ENCODE measurements at regions not wholly inside any gene's neighbourhood (a gene's known extent, or its start where the extent isn't known, plus 50 kb on each side); places are given as distances from the start of the nearest gene placed in this dataset.

DNA sequence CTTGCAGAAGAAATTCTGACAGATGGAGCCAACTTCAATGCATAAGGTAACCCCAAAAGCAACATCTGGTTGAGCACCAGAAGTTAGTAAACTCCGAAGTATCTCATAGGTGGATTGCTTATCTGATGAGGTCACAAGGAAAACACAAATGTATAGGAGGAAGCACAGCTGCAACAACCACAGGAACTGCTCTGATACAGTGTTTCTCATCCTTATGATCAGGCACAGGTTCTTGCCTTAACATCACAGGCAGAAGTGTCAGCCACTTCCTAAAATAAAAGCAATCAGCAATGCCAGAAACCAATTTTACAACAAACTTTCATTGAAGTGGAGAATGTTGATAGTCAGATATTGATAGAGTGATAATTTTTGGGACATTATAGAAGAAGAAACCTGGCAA, 530.3 kb upstream of the FAT3 start:
- ATAC-seq = no peak
- WGBS, 2 donors = 48 to 71% methylated on average over 1 of the region's 1 CpG
- no peak overlapping the region for H3K4me3 ChIP-seq

DNA sequence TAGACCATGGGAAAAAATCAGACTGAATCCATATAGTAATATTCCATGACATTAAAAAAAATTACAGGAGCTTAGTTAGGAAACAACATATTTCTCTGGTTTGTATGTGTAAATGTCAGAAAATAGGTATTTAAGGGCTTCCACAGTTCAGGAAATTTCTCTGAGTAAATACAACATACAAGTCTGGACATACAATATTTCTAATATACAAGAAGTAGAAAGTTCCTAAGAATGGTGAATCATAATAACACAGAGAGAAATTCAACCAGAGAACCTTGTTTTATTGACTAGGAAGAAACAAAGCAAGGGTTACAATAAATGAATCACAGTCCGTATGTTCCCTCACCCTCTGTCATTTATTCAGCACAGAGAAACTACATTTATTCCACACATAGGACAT, 532.7 kb upstream of the FAT3 start:
- Histone ChIP-seq H3K36me3 (replicated peaks in 1 of 2; ENCODE audit: insufficient read depth in 1 of 2, low read depth in 2 of 2) (no peaks in the 10 kb centered on the region), H3K4me1 (no peaks in the 10 kb centered on the region), H3K9me3 (no peaks in the 10 kb centered on the region), H3K4me3 (no peak overlapping the region), H3K27me3 (no peaks in the 10 kb centered on the region), H3K27ac (no peak overlapping the region)
- no peak for ATAC-seq
- no peak for DNase-seq
- 69 to 77% methylated on average over 1 of the region's 1 CpG for WGBS, 2 donors
- no peak for TF ChIP-seq POLR2A (IDR thresholded peaks at IDR 0.05)
- intact Hi-C loops (cut with DNase I) = no loop called here

More for the DNA sequence above, 530.3 kb upstream of the FAT3 start:
- Histone ChIP-seq H3K4me1 (no peaks in the 10 kb centered on the region), H3K27ac (no peak overlapping the region), H3K9me3 (no peaks in the 10 kb centered on the region), H3K36me3 (replicated peaks in 1 of 2; ENCODE audit: insufficient read depth in 1 of 2, low read depth in 2 of 2) (no peaks in the 10 kb centered on the region), H3K27me3 (no peaks in the 10 kb centered on the region)
- TF ChIP-seq, protein P1, sequence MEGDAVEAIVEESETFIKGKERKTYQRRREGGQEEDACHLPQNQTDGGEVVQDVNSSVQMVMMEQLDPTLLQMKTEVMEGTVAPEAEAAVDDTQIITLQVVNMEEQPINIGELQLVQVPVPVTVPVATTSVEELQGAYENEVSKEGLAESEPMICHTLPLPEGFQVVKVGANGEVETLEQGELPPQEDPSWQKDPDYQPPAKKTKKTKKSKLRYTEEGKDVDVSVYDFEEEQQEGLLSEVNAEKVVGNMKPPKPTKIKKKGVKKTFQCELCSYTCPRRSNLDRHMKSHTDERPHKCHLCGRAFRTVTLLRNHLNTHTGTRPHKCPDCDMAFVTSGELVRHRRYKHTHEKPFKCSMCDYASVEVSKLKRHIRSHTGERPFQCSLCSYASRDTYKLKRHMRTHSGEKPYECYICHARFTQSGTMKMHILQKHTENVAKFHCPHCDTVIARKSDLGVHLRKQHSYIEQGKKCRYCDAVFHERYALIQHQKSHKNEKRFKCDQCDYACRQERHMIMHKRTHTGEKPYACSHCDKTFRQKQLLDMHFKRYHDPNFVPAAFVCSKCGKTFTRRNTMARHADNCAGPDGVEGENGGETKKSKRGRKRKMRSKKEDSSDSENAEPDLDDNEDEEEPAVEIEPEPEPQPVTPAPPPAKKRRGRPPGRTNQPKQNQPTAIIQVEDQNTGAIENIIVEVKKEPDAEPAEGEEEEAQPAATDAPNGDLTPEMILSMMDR (IDR thresholded peaks at IDR 0.05) = no peak
- no peak for TF ChIP-seq POLR2A (IDR thresholded peaks at IDR 0.05)
- DNase-seq = no peak
- intact Hi-C loops (cut with DNase I) = no loop called here

DNA sequence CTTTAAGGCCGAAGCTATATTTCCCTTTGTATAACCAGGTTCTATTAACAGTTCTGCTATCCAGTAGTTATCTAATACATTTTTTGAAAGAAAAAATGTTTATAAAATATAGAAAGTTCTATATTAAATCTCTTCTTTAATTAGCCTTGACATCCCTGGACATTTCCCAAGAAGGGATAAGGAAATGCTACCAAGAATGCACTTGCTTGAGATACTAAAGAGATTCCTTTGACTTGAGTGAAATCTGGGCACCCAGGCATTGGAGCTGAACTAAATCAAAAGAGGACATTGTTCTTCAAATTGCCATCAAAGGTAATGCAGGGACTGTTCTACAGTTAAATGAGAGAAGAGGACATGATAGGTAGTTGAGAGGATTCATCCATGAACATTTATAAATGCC, 535.9 kb upstream of the FAT3 start:
- Histone ChIP-seq H3K4me3 (no peak overlapping the region), H3K27ac (no peak overlapping the region), H3K4me1 (no peaks in the 10 kb centered on the region), H3K27me3 (no peaks in the 10 kb centered on the region), H3K9me3 (no peaks in the 10 kb centered on the region), H3K36me3 (replicated peaks in 1 of 2; ENCODE audit: insufficient read depth in 1 of 2, low read depth in 2 of 2) (no peaks in the 10 kb centered on the region)
- DNase-seq (no peak), ATAC-seq (no peak)
- no peak for TF ChIP-seq POLR2A (IDR thresholded peaks at IDR 0.05)
- TF ChIP-seq, protein P1 (IDR thresholded peaks at IDR 0.05) = no peak
- 71 to 78% methylated on average over 1 of the region's 1 CpG for WGBS, 2 donors
- intact Hi-C loops (cut with DNase I) = no loop called here

DNA sequence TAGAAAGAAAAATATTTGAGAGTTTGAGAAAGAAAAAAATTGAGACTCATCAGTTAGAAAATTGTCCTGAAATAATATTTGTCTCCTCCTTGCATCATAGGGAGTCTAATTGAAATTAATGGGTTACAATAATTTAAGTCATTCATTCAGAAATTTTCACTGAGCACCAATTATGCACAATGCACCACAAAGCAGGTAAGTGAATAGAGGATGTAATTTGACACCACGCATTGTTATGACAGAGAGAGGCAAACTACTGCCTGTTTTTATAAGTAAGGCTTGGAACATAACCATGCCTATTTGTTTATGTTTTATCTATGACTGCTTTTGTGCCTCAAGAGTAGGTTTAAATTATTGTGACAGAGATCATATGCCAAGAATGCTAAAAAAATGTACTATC, 537.9 kb upstream of the FAT3 start:
- no peak for DNase-seq
- no peaks in the 10 kb centered on the region for H3K27me3 ChIP-seq
- no peaks in the 10 kb centered on the region for H3K9me3 ChIP-seq
- WGBS, 2 donors = 52 to 76% methylated on average over 1 of the region's 1 CpG
- no peaks in the 10 kb centered on the region for H3K36me3 ChIP-seq (replicated peaks in 1 of 2; ENCODE audit: insufficient read depth in 1 of 2, low read depth in 2 of 2)
- no peak for TF ChIP-seq POLR2A (IDR thresholded peaks at IDR 0.05)
- TF ChIP-seq, protein P1 (IDR thresholded peaks at IDR 0.05) = no peak
- no peaks in the 10 kb centered on the region for H3K4me1 ChIP-seq
- no peak overlapping the region for H3K4me3 ChIP-seq
- intact Hi-C loops (cut with DNase I) = no loop called here
- no peak for ATAC-seq
- no peak overlapping the region for H3K27ac ChIP-seq

DNA sequence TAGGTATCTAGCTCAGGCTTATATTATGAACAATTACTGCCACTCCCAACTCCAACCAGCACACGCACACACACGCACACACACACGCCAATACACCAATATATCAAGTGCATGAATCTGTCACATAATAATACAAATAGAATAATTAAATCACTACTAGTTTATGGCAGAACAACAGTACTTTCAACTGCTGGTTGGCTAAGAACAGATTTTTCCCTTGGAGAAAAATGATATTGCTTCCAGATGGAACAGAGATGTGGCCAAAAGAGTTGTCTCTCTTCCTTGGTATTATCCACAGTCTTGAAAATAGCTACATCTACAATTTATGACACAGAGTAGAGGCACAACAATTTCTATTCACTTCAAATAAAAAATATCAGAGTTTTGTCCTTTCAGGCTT, 538.3 kb upstream of the FAT3 start:
- no peaks in the 10 kb centered on the region for H3K27me3 ChIP-seq
- no peak for ATAC-seq
- no peaks in the 10 kb centered on the region for H3K9me3 ChIP-seq
- no peak for TF ChIP-seq POLR2A (IDR thresholded peaks at IDR 0.05)
- TF ChIP-seq, protein P1 (IDR thresholded peaks at IDR 0.05) = no peak
- H3K36me3 ChIP-seq (replicated peaks in 1 of 2; ENCODE audit: insufficient read depth in 1 of 2, low read depth in 2 of 2) = no peaks in the 10 kb centered on the region
- 63 to 69% methylated on average over 3 of the region's 3 CpGs for WGBS, 2 donors
- intact Hi-C loops (cut with DNase I) = no loop called here
- no peak for DNase-seq
- H3K27ac ChIP-seq = no peak overlapping the region
- no peaks in the 10 kb centered on the region for H3K4me1 ChIP-seq
- no peak overlapping the region for H3K4me3 ChIP-seq

All from body of pancreas (tissue), 4 donors.